GM12878 (cell line): ENCODE measurements at regions not wholly inside any gene's neighbourhood (a gene's known extent, or its start where the extent isn't known, plus 50 kb on each side); places are given as distances from the start of the nearest gene placed in this dataset.

Source experiments
- ATF7 ChIP-seq: fragments of 450-650 bp; IDR thresholded peaks from 2 replicates; pipeline ENCODE4 v1.6.1; 2016; ENCODE audit warnings: low read depth, mild to moderate bottlenecking
- BMI1 ChIP-seq: fragments of 450-650 bp; IDR thresholded peaks from 2 replicates; pipeline ENCODE4 v1.6.1; 2016; ENCODE audit warnings: mild to moderate bottlenecking, moderate library complexity, borderline replicate concordance
- BRCA1 ChIP-seq: IDR thresholded peaks from 2 replicates; pipeline ENCODE4 v1.6.1; 2011; ENCODE audit warnings: low read depth, low read length, improper control_type of control experiment
- CBX5 ChIP-seq: sonication (generic); IDR thresholded peaks from 2 replicates; pipeline ENCODE4 v1.6.1; 2016; ENCODE audit warnings: low read depth, moderate library complexity, mild to moderate bottlenecking, inconsistent platforms
- CREM ChIP-seq: IDR thresholded peaks from 2 replicates; pipeline ENCODE4 v1.6.1; 2014; ENCODE audit warnings: antibody characterized with exemption, low read depth
- ETV6 ChIP-seq, 2 experiments: fragments of 450-650 bp in 1 of 2; IDR thresholded peaks in 1 of 2; conservative IDR thresholded peaks in 1 of 2; 2 replicates each; pipeline ENCODE4 v1.6.1; 2014; ENCODE audit warnings: antibody characterized with exemption in 1 of 2, borderline replicate concordance in 1 of 2, low read depth in 1 of 2, mild to moderate bottlenecking in 1 of 2, moderate library complexity in 1 of 2
- GABPA ChIP-seq: IDR thresholded peaks from 2 replicates; pipeline ENCODE4 v1.6.1; 2014; ENCODE audit warnings: antibody characterized with exemption, low read depth, mild to moderate bottlenecking, inconsistent platforms
- HCFC1 ChIP-seq: fragments of 150-350 bp; IDR thresholded peaks from 2 replicates; pipeline ENCODE4 v1.6.1; 2014; ENCODE audit warnings: low read length
- HDGF ChIP-seq: fragments of 450-650 bp; IDR thresholded peaks from 2 replicates; pipeline ENCODE4 v1.6.1; 2016; ENCODE audit warnings: antibody characterized with exemption
- IRF4 ChIP-seq: IDR thresholded peaks from 2 replicates; pipeline ENCODE4 v1.6.1; 2011; ENCODE audit warnings: low read depth, low read length
- NFYB ChIP-seq: IDR thresholded peaks from 2 replicates; pipeline ENCODE4 v1.6.1; 2011; ENCODE audit warnings: low read depth, mild to moderate bottlenecking, low read length, improper control_type of control experiment, moderate library complexity; ENCODE audit not compliant: insufficient read depth
- NR2C1 ChIP-seq: fragments of 450-650 bp; IDR thresholded peaks from 2 replicates; pipeline ENCODE4 v1.6.1; 2017; ENCODE audit warnings: antibody characterized with exemption, mild to moderate bottlenecking, moderate library complexity
- PAX8 ChIP-seq: fragments of 450-650 bp; IDR thresholded peaks from 2 replicates; pipeline ENCODE4 v1.6.1; 2017; ENCODE audit warnings: mild to moderate bottlenecking, moderate library complexity
- RAD21 ChIP-seq: IDR thresholded peaks from 2 replicates; pipeline ENCODE4 v1.6.1; 2011; ENCODE audit warnings: mild to moderate bottlenecking, low read depth, low read length, moderate library complexity; ENCODE audit not compliant: insufficient read depth
- RBBP5 ChIP-seq: fragments of 200-600 bp; sonication (generic); conservative IDR thresholded peaks from 2 replicates; pipeline ENCODE4 v1.6.1; 2016
- SMAD1 ChIP-seq: fragments of 450-650 bp; IDR thresholded peaks from 2 replicates; pipeline ENCODE4 v1.6.1; 2018; ENCODE audit warnings: mild to moderate bottlenecking, low read depth; ENCODE audit not compliant: partially characterized antibody
- SMARCA5 ChIP-seq: fragments of 450-650 bp; IDR thresholded peaks from 2 replicates; pipeline ENCODE4 v1.6.1; 2017; ENCODE audit warnings: mild to moderate bottlenecking
- SUPT20H ChIP-seq: IDR thresholded peaks from 2 replicates; pipeline ENCODE4 v1.6.1; 2011; ENCODE audit warnings: low read depth, mild to moderate bottlenecking, low read length, moderate library complexity, borderline replicate concordance; ENCODE audit not compliant: control insufficient read depth
- TCF12 ChIP-seq: IDR thresholded peaks from 2 replicates; pipeline ENCODE4 v1.6.1; 2011; ENCODE audit warnings: low read depth, mild to moderate bottlenecking, low read length
- ZBED1 ChIP-seq: IDR thresholded peaks from 2 replicates; pipeline ENCODE4 v1.6.1; 2016; ENCODE audit warnings: borderline replicate concordance
- TF ChIP-seq, protein P1 (sequence below): IDR thresholded peaks from 2 replicates; pipeline ENCODE4 v1.6.1; 2011; ENCODE audit warnings: low read depth, mild to moderate bottlenecking, low read length, moderate library complexity, borderline replicate concordance; ENCODE audit errors: extremely low read depth
- TF ChIP-seq, protein P2 (sequence below): fragments of 450-650 bp; IDR thresholded peaks from 2 replicates; pipeline ENCODE4 v1.6.1; 2018; ENCODE audit warnings: mild to moderate bottlenecking, low read depth, moderate library complexity; ENCODE audit not compliant: partially characterized antibody
- TF ChIP-seq, protein P3 (sequence below): fragments of 450-650 bp; IDR thresholded peaks from 2 replicates; pipeline ENCODE4 v1.6.1; 2016; ENCODE audit warnings: mild to moderate bottlenecking
- TF ChIP-seq, protein P4 (sequence below): IDR thresholded peaks from 2 replicates; pipeline ENCODE4 v1.6.1; 2011; ENCODE audit warnings: borderline replicate concordance, low read depth, mild to moderate bottlenecking, moderate library complexity, low read length; ENCODE audit not compliant: insufficient read depth, poor library complexity, severe bottlenecking
- TF ChIP-seq, protein P5 (sequence below): fragments of 450-650 bp; IDR thresholded peaks from 2 replicates; pipeline ENCODE4 v1.6.1; 2017; ENCODE audit warnings: low read depth, mild to moderate bottlenecking, moderate library complexity

DNA sequence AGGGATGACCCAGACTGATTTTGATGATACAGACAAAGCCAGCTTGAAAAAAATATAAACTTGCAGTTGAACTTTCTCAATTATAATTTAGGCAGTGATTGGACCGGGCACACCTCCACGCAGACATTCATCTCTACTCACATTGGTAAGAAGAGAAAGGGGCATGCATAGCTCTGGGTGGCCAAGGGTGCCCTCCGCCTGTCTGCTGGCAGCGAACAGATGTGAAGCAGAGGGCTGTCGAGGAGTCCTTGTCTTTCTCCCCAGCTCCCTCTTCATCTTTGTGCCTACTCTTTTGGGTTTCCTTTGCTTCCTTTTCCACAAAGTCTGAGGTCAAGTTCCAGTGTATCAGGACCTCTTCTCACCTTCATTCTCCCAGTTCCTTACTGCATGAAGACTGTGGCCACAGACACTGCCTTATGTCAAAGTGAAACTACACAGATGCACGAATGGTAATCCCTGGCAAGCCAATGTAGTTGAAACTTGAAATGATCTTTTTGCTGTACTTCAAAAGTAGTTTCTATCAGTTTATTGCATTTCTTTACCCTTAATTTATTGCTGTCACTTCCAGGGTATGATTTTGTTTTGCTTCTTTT, 343.7 kb upstream of the SOX9 start (continued):
- TF ChIP-seq CBX5 (no peak), RBBP5 (no peak), ETV6 (conservative IDR thresholded peaks at IDR 0.05 in 1 of 2, IDR thresholded peaks at IDR 0.05 in 1 of 2; ENCODE audit: borderline replicate concordance in 1 of 2, low read depth in 1 of 2) (0 out of 4 replicates have a peak, but pooled peaks of 1 of the 2 experiments have one; percentile 13), SMAD1 (no peak), NFYB (no peak), BMI1 (no peak), NR2C1 (no peak), BRCA1 (no peak), RAD21 (no peak), HDGF (no peak), SMARCA5 (no peak), CREM (no peak), ATF7 (no peak), GABPA (no peak), PAX8 (no peak), SUPT20H (no peak), IRF4 (peak; percentile 31; the same call in 1 of the 2 replicates), ZBED1 (no peak), TCF12 (no peak), HCFC1 (no peak)
- TF ChIP-seq, protein P1, sequence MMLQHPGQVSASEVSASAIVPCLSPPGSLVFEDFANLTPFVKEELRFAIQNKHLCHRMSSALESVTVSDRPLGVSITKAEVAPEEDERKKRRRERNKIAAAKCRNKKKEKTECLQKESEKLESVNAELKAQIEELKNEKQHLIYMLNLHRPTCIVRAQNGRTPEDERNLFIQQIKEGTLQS, result no peak
- TF ChIP-seq, protein P2, sequence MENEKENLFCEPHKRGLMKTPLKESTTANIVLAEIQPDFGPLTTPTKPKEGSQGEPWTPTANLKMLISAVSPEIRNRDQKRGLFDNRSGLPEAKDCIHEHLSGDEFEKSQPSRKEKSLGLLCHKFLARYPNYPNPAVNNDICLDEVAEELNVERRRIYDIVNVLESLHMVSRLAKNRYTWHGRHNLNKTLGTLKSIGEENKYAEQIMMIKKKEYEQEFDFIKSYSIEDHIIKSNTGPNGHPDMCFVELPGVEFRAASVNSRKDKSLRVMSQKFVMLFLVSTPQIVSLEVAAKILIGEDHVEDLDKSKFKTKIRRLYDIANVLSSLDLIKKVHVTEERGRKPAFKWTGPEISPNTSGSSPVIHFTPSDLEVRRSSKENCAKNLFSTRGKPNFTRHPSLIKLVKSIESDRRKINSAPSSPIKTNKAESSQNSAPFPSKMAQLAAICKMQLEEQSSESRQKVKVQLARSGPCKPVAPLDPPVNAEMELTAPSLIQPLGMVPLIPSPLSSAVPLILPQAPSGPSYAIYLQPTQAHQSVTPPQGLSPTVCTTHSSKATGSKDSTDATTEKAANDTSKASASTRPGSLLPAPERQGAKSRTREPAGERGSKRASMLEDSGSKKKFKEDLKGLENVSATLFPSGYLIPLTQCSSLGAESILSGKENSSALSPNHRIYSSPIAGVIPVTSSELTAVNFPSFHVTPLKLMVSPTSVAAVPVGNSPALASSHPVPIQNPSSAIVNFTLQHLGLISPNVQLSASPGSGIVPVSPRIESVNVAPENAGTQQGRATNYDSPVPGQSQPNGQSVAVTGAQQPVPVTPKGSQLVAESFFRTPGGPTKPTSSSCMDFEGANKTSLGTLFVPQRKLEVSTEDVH, result no peak
- TF ChIP-seq, protein P3, sequence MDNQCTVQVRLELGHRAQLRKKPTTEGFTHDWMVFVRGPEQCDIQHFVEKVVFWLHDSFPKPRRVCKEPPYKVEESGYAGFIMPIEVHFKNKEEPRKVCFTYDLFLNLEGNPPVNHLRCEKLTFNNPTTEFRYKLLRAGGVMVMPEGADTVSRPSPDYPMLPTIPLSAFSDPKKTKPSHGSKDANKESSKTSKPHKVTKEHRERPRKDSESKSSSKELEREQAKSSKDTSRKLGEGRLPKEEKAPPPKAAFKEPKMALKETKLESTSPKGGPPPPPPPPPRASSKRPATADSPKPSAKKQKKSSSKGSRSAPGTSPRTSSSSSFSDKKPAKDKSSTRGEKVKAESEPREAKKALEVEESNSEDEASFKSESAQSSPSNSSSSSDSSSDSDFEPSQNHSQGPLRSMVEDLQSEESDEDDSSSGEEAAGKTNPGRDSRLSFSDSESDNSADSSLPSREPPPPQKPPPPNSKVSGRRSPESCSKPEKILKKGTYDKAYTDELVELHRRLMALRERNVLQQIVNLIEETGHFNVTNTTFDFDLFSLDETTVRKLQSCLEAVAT, result no peak
- TF ChIP-seq, protein P4, sequence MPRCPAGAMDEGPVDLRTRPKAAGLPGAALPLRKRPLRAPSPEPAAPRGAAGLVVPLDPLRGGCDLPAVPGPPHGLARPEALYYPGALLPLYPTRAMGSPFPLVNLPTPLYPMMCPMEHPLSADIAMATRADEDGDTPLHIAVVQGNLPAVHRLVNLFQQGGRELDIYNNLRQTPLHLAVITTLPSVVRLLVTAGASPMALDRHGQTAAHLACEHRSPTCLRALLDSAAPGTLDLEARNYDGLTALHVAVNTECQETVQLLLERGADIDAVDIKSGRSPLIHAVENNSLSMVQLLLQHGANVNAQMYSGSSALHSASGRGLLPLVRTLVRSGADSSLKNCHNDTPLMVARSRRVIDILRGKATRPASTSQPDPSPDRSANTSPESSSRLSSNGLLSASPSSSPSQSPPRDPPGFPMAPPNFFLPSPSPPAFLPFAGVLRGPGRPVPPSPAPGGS, result no peak
- TF ChIP-seq, protein P5, sequence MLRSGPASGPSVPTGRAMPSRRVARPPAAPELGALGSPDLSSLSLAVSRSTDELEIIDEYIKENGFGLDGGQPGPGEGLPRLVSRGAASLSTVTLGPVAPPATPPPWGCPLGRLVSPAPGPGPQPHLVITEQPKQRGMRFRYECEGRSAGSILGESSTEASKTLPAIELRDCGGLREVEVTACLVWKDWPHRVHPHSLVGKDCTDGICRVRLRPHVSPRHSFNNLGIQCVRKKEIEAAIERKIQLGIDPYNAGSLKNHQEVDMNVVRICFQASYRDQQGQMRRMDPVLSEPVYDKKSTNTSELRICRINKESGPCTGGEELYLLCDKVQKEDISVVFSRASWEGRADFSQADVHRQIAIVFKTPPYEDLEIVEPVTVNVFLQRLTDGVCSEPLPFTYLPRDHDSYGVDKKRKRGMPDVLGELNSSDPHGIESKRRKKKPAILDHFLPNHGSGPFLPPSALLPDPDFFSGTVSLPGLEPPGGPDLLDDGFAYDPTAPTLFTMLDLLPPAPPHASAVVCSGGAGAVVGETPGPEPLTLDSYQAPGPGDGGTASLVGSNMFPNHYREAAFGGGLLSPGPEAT, result no peak
